ENCODE measurements at regions not wholly inside any gene's neighbourhood (a gene's known extent, or its start where the extent isn't known, plus 50 kb on each side); places are given as distances from the start of the nearest gene placed in this dataset.

DNA sequence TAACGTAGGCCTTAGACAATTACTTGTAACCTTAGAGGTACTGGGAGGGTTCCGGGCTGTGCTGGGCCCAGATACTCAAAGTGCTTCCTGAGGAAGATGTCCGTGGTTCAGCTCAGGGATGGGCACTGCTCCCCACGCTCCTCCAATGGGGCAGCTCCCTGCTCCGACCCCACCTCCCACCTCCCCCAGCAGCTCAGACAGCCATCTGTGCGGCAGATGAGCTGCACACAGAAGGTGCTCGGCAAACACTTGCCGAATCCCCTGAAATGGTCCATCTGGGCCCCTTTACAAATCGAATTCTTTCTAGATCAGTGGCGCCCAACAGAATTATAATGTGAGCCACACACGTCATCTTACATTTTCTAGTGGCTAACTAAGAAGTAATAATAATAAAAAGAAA lies 242.4 kb upstream of the RAB4A start:
- Histone ChIP-seq H3K9me3 (ENCODE audit: control insufficient read depth, insufficient read depth, low read length) (no peaks in the 10 kb centered on the region), H3K9ac (ENCODE audit: low read depth, low read length) (no peak overlapping the region), H3K27ac (ENCODE audit: low read depth, low read length) (peak overlapping the region; percentile 61), H3K27me3 (ENCODE audit: control insufficient read depth, insufficient read depth, low read length) (no peaks in the 10 kb centered on the region), H3K4me3 (ENCODE audit: low read depth, low read length) (no peak overlapping the region), H3K36me3 (ENCODE audit: control insufficient read depth, insufficient read depth, low read length) (no peaks in the 10 kb centered on the region), H3K4me1 (ENCODE audit: control insufficient read depth, insufficient read depth, low read length) (peaks cover 32% of the 10 kb centered on the region)

DNA sequence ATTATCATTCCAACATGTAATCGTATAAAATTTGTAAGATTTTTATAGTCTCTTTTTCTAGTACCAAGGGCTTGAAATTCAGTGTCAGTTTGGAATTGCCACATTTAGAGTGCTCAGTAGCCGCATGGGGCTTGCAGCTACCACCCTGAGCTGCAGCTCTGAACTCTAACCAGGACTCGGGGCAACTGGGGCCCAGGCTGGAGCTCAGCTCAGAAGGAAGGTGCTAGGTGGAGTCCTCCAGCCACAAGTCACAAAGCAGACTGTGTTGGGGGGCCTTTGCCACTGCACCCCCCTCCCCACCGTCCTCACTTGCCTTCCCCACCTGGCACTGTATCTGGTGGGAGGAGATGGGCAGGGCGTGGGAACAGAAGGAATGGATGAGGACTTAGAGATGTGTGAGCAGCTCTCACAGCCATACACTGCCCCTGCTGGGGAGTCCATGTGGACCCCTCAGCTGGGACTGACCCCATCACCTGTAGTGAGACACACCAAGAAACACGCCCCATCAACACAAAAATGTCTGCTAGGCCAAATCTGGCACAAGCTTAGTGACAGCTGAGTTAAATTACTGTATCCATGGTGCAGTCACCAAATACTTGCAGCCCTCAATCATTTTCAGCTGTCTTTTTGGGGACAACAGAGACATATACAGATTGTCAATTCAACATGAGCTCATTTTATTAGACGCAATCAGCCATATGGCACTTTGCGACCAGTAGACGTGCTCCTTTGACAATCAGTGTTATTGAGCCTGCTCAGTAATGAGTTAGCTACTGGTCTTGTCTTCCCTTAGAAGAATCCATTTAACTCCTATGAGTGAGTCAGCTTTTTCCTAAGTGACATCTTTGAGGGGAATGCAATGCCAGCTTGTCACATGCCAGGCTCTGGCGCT lies 241.7 kb upstream of the RAB4A start:
- peaks cover 32% of the 10 kb centered on the region for H3K4me1 ChIP-seq (ENCODE audit: control insufficient read depth, insufficient read depth, low read length)

DNA sequence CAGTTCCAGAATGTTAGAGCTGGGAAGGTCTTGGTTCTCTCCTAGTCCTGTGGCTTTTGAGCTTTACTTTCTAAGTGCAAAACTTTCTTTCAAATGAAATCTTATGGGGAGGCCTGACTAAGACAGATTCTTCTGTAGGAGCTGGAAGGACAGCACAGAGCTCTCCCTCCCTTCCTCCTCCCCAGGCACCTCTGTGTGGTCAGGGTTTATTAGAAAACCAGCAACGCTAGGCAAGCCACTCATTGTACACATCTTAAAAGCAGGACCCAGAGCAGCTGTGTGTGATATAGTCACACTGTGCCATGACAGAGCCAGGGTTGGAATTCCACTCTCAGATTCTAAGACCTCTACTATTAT lies 241.1 kb upstream of the RAB4A start:
- Histone ChIP-seq H3K4me1 (ENCODE audit: control insufficient read depth, insufficient read depth, low read length) (peaks cover 32% of the 10 kb centered on the region), H3K9ac (ENCODE audit: low read depth, low read length) (no peak overlapping the region), H3K27ac (ENCODE audit: low read depth, low read length) (no peak overlapping the region), H3K27me3 (ENCODE audit: control insufficient read depth, insufficient read depth, low read length) (no peaks in the 10 kb centered on the region), H3K9me3 (ENCODE audit: control insufficient read depth, insufficient read depth, low read length) (no peaks in the 10 kb centered on the region), H3K36me3 (ENCODE audit: control insufficient read depth, insufficient read depth, low read length) (no peaks in the 10 kb centered on the region), H3K4me3 (ENCODE audit: low read depth, low read length) (no peak overlapping the region)

More for the DNA sequence above, 241.7 kb upstream of the RAB4A start:
- Histone ChIP-seq H3K9ac (ENCODE audit: low read depth, low read length) (no peak overlapping the region), H3K36me3 (ENCODE audit: control insufficient read depth, insufficient read depth, low read length) (no peaks in the 10 kb centered on the region), H3K4me3 (ENCODE audit: low read depth, low read length) (no peak overlapping the region), H3K27me3 (ENCODE audit: control insufficient read depth, insufficient read depth, low read length) (no peaks in the 10 kb centered on the region), H3K9me3 (ENCODE audit: control insufficient read depth, insufficient read depth, low read length) (no peaks in the 10 kb centered on the region), H3K27ac (ENCODE audit: low read depth, low read length) (no peak overlapping the region)

DNA sequence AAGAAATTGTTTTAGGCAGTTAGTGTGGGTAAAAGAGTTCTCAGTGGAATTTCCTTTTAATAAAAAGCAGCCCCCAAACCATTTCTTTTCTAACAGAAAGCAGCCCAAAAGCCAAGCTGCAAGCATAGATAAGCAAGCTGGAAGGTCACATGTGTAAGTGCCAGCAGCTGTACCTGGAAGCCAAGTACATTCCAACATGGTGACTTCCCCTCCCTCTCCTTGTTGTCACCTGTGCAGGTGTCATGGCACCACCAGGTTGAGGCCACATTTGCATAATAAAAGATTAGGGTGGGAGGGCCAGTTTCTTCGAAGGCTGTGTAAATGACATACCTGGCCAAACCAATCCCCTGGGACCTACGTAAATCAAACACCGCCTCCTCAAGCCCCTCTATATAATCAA lies 240.3 kb upstream of the RAB4A start:
- no peak overlapping the region for H3K4me3 ChIP-seq (ENCODE audit: low read depth, low read length)
- H3K9ac ChIP-seq (ENCODE audit: low read depth, low read length) = no peak overlapping the region
- H3K27ac ChIP-seq (ENCODE audit: low read depth, low read length) = no peak overlapping the region
- no peaks in the 10 kb centered on the region for H3K9me3 ChIP-seq (ENCODE audit: control insufficient read depth, insufficient read depth, low read length)
- H3K4me1 ChIP-seq (ENCODE audit: control insufficient read depth, insufficient read depth, low read length) = peaks cover 32% of the 10 kb centered on the region
- H3K36me3 ChIP-seq (ENCODE audit: control insufficient read depth, insufficient read depth, low read length) = no peaks in the 10 kb centered on the region
- H3K27me3 ChIP-seq (ENCODE audit: control insufficient read depth, insufficient read depth, low read length) = no peaks in the 10 kb centered on the region

DNA sequence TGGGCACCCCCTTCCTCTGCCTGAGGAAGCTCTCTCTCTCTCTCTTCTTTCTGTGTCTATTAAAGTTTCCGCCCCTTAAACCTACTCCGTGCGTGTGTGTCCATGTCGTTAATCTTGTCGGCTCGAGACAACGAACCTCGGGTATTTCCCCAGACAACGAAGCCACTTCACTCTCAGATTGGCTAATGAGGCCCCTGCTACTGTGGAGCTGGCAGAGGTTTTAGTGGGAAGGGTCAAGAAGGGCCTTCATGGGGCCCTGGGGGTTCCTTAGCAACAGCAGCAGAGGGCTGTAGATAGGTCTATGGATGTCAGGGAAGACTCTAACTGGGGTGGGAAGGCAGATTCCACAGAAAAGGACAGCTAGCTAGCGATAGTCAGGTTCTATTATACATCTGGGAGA lies 239.8 kb upstream of the RAB4A start:
- Histone ChIP-seq H3K9ac (ENCODE audit: low read depth, low read length) (no peak overlapping the region), H3K4me3 (ENCODE audit: low read depth, low read length) (no peak overlapping the region), H3K27me3 (ENCODE audit: control insufficient read depth, insufficient read depth, low read length) (no peaks in the 10 kb centered on the region), H3K4me1 (ENCODE audit: control insufficient read depth, insufficient read depth, low read length) (peaks cover 31% of the 10 kb centered on the region), H3K36me3 (ENCODE audit: control insufficient read depth, insufficient read depth, low read length) (no peaks in the 10 kb centered on the region), H3K9me3 (ENCODE audit: control insufficient read depth, insufficient read depth, low read length) (no peaks in the 10 kb centered on the region), H3K27ac (ENCODE audit: low read depth, low read length) (no peak overlapping the region)

DNA sequence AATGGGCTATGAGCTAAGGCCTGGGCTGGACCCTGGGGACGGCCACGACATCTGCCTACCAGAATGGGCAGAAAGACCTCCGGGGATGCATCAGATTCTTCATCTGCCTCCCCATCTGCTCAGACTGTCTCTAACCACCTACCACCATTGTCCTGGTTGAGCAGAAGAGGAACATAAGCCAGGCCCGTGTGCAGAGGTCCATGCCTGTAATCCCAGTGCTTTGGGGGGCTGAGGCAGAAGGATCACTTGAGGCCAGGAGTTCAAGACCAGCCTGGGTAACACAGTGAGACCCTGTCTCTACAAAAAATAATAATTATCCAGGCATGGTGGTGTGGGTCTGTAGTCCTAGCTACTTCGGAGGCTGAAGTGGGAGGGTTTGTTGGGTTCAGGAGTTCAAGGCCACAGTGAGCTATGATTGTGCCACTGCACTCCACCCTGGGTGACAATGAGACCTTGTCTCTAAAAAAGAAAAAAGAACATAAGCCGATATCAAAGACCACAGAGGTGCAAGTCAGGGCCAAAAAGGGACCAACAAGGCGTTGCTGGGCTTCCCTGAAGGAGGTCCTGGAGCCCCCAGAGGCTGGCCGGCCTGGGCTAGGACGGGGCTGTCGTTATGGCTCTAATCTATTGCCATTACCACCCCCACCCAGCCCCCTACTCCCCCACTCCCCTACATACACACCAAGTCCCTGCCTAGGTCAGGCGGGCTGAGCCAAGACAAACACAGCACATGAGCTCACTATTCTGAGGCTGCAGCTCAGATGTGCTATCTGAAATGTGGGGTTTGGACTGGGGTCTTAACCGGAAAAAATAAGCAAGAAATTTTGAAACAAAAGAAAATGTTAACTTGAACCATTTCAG lies 239.2 kb upstream of the RAB4A start:
- Histone ChIP-seq H3K4me3 (ENCODE audit: low read depth, low read length) (no peak overlapping the region), H3K9me3 (ENCODE audit: control insufficient read depth, insufficient read depth, low read length) (no peaks in the 10 kb centered on the region), H3K27ac (ENCODE audit: low read depth, low read length) (no peak overlapping the region), H3K27me3 (ENCODE audit: control insufficient read depth, insufficient read depth, low read length) (no peaks in the 10 kb centered on the region), H3K9ac (ENCODE audit: low read depth, low read length) (no peak overlapping the region), H3K4me1 (ENCODE audit: control insufficient read depth, insufficient read depth, low read length) (peaks cover 29% of the 10 kb centered on the region), H3K36me3 (ENCODE audit: control insufficient read depth, insufficient read depth, low read length) (no peaks in the 10 kb centered on the region)

DNA sequence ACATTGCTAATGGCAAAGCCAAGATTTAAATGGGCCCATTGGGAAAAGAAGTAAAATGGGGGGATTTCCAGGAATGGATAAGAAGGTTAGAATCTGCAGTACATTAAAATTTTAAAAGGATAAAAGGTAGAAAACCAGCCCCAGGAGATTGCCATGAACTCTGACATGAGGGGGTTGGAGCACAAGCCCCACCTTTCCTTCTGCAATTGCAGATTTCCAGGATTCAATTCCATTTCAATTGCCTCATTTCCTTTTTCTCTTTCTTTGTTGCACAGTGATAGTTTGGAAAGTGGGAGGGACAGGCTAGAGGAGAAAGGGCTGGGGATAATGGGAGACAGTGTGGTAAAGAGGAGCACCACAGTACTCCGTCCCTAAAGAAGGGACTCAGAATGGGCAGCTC lies 238.5 kb upstream of the RAB4A start:
- Histone ChIP-seq H3K9ac (ENCODE audit: low read depth, low read length) (no peak overlapping the region), H3K4me1 (ENCODE audit: control insufficient read depth, insufficient read depth, low read length) (peaks cover 23% of the 10 kb centered on the region), H3K27ac (ENCODE audit: low read depth, low read length) (no peak overlapping the region), H3K27me3 (ENCODE audit: control insufficient read depth, insufficient read depth, low read length) (no peaks in the 10 kb centered on the region), H3K4me3 (ENCODE audit: low read depth, low read length) (no peak overlapping the region), H3K9me3 (ENCODE audit: control insufficient read depth, insufficient read depth, low read length) (no peaks in the 10 kb centered on the region), H3K36me3 (ENCODE audit: control insufficient read depth, insufficient read depth, low read length) (no peaks in the 10 kb centered on the region)

DNA sequence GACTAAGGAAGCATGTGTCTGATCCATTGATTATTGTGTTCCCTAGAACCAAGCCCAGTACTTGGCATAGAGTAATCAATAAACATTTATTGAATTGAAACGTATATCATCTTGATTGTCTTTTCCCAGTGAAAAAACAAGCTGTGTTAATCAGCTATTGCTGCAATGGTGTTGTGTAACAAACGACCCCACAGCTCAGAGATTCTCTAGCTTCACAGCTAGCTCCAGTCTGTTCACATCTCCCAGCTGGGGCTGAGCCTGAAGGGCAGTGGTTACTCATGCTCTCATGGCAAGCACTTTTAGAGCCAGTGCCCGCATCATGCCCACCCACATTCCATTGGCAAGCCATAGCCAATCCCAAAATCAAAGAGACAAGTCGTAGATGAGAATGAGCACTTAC lies 237.4 kb upstream of the RAB4A start:
- Histone ChIP-seq H3K4me1 (ENCODE audit: control insufficient read depth, insufficient read depth, low read length) (peaks cover 19% of the 10 kb centered on the region), H3K36me3 (ENCODE audit: control insufficient read depth, insufficient read depth, low read length) (no peaks in the 10 kb centered on the region), H3K9ac (ENCODE audit: low read depth, low read length) (no peak overlapping the region), H3K4me3 (ENCODE audit: low read depth, low read length) (no peak overlapping the region), H3K9me3 (ENCODE audit: control insufficient read depth, insufficient read depth, low read length) (no peaks in the 10 kb centered on the region), H3K27ac (ENCODE audit: low read depth, low read length) (no peak overlapping the region), H3K27me3 (ENCODE audit: control insufficient read depth, insufficient read depth, low read length) (no peaks in the 10 kb centered on the region)

DNA sequence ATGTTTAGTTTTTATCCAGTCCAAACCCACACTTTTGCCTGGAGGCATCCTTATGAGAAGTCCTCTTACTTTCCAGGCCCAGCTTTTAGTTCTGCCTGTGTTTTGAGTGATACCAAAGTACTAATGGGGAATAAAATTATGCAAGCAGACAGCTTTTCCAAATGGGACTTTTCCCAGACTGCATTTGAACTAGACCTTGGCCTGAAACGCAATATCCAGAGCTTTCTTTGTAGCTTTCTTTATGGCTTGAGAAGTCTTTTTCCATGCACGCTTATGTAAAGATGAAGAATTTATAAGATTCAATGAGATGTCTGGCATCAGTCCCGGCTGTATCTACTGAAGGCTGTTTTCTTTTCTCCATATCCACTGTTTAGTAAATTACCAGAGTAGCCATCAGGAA lies 236.6 kb upstream of the RAB4A start:
- Histone ChIP-seq H3K4me3 (ENCODE audit: low read depth, low read length) (no peak overlapping the region), H3K27ac (ENCODE audit: low read depth, low read length) (no peak overlapping the region), H3K9me3 (ENCODE audit: control insufficient read depth, insufficient read depth, low read length) (no peaks in the 10 kb centered on the region), H3K27me3 (ENCODE audit: control insufficient read depth, insufficient read depth, low read length) (no peaks in the 10 kb centered on the region), H3K4me1 (ENCODE audit: control insufficient read depth, insufficient read depth, low read length) (peaks cover 17% of the 10 kb centered on the region), H3K36me3 (ENCODE audit: control insufficient read depth, insufficient read depth, low read length) (no peaks in the 10 kb centered on the region), H3K9ac (ENCODE audit: low read depth, low read length) (no peak overlapping the region)

DNA sequence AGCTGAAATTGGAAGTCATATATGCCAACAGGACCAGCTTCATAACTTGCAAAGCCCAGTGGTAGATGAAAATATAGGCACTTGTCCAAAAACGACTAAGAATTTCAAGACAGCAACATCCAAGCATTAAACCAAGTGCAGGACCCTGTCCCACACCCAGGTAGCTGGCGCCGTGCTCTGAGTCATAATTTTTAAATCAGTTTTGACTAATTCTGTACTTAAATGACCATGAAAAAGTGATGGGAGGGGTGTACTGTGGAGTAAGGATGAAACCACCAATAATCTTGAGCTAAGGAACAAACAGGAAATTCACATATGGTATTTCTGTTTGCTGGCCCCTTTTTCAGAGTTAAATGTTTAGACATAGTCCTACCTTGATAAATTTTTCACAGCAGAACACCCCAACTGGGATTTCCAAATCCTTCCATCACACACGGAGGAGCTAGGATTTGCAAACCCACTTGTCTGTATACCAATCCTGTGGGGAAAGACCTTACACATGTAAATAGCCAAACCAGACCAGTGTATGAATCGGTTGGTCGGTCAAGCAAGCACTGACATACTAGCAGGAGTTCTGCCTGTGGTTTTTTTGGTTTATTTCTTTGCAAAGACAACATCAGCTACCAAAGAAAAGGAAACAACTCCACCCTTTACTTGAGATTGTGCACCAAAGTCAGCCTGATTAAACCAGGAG lies 235.7 kb upstream of the RAB4A start:
- H3K4me3 ChIP-seq (ENCODE audit: low read depth, low read length) = no peak overlapping the region
- H3K27ac ChIP-seq (ENCODE audit: low read depth, low read length) = no peak overlapping the region
- H3K27me3 ChIP-seq (ENCODE audit: control insufficient read depth, insufficient read depth, low read length) = no peaks in the 10 kb centered on the region

DNA sequence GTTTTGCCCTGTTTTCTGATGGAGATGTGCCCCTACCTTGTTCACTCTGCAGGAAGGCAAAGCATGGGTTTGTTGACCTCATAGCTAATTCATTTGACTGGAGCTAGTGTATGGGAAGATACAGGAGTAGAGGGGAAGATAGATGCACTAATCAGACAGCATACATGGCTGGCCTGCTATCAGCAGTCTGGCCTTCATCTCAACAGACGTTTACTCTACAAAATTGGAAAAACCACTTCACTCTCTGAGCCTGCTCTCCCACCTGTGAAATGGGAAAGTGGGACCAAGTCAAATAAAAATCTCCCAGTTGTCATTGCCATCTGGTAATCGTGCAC lies 235.2 kb upstream of the RAB4A start:
- Histone ChIP-seq H3K9me3 (ENCODE audit: control insufficient read depth, insufficient read depth, low read length) (no peaks in the 10 kb centered on the region), H3K36me3 (ENCODE audit: control insufficient read depth, insufficient read depth, low read length) (no peaks in the 10 kb centered on the region), H3K27me3 (ENCODE audit: control insufficient read depth, insufficient read depth, low read length) (no peaks in the 10 kb centered on the region), H3K27ac (ENCODE audit: low read depth, low read length) (no peak overlapping the region), H3K4me1 (ENCODE audit: control insufficient read depth, insufficient read depth, low read length) (peaks cover 14% of the 10 kb centered on the region), H3K9ac (ENCODE audit: low read depth, low read length) (no peak overlapping the region), H3K4me3 (ENCODE audit: low read depth, low read length) (no peak overlapping the region)

More for the DNA sequence above, 235.7 kb upstream of the RAB4A start:
- no peak overlapping the region for H3K9ac ChIP-seq (ENCODE audit: low read depth, low read length)
- H3K9me3 ChIP-seq (ENCODE audit: control insufficient read depth, insufficient read depth, low read length) = no peaks in the 10 kb centered on the region
- H3K36me3 ChIP-seq (ENCODE audit: control insufficient read depth, insufficient read depth, low read length) = no peaks in the 10 kb centered on the region
- peaks cover 17% of the 10 kb centered on the region for H3K4me1 ChIP-seq (ENCODE audit: control insufficient read depth, insufficient read depth, low read length)
